HS-5 (cell line): ENCODE measurements at regions not wholly inside any gene's neighbourhood (a gene's known extent, or its start where the extent isn't known, plus 50 kb on each side); places are given as distances from the start of the nearest gene placed in this dataset.

Experiments used
- DNase-seq: peaks from one replicate; pipeline ENCODE4 v3.0.0-alpha.2; 2012; ENCODE audit warnings: low read depth

DNA sequence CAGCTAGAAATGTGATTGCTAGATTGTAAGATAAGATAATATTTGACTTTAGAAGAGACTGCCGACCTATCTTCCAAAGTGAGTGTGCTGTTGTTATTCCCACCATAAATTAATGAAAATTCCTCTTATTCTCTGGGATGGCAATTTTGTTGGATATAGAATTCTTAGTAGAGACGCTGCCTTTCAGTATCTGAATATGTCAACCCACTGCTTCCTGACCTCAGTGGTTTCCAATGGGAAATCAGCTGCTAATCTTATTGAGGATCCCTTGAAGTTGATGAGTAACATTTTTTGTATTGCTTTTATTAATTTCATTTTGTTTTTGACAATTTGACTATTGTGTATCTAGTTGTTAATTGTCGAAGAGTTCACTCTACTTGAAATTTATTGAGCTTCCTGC, 313.0 kb downstream of the BMP2 start:
- no peak for DNase-seq

DNA sequence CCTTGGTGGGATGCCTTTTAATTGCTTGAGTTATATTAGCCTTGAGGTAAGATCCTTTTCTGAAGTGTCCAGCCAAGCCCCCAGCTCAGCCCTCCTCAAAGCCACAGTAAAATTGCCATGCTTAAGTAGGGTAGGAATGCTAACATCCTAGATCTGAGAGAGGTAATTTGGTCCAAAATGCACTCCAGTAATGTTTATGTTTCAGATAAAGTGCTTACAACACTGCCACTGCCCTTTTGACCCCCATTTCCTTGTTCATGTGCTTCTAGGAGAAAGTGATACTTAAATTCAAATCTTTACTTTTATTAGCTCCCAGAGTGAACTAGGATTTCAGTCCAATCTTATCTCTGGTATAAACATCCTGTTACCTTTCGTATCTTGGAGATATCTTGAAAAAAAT, 318.0 kb downstream of the BMP2 start:
- DNase-seq = no peak

DNA sequence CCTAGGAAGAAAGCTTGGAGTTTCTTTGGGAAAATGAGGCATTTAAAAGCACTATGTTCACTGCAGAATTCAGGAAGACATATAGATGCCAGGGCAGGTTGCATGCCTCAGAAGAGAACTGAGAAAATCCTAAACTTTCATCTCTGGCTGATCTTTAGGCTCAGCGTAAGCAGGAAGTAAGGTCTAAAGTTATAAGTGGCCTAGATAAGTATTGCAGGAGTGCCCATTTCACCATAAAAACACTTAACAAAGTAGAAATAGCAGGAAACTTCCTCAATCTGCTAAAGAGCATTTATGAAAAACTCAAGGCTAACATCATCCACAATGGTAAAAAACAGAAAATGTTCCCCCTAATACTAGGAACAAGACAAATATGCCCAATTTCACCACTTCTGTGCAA, 320.3 kb downstream of the BMP2 start:
- DNase-seq = no peak

DNA sequence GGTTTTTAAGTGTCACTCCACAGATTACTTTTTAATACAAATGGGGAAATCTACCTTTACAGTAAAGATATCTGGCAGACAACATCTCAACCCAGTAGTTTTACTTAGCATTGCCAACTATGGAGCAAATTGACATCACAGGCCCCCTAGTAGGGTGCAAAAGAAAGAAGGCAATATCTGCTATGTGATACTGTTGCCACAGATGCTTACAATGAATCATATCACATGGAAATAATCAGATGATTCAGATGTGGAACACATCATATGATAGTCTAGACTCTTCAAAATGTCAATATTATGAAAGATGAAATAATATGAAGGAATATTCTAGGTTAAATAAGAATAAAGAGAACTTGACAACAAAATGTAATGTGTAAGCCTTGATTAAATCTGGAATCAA, 322.5 kb downstream of the BMP2 start:
- DNase-seq = no peak

DNA sequence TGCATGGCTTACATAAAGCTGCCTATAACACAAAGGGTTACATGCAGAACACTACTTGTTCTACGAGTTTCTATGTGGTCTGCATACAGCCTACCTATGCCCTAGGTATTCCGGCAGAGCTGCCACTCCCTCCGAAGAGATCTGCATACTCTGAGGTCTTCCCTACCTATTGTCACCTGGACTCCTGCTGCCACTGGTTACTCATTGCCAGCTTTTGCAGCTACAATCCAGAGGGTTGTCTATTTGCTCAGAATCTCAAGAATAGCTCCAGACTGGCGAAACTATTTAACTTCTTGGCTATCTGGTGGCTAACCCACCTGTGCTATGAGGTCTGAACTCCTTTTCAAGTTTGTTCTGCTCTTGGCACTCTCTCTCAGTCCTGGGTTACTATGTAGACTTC, 323.3 kb downstream of the BMP2 start:
- no peak for DNase-seq

DNA sequence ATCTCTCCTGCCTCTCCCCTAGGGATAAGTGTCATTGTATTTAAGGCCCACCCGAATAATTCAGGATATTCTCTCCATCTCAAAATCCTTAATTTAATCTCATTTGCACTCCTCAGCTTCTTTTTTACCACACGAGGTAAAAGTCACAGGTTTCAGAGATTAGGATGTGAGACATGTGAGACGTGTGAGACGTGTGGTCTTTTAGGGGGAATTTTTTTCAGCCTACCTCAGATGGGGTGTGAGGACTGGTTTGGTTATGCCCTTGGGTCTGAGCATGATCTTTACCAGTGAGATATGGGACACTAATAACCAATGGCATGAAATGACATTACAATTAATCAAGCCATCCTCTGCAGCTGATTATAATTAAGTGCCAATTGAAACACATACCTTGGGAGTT, 324.2 kb downstream of the BMP2 start:
- DNase-seq = no peak

DNA sequence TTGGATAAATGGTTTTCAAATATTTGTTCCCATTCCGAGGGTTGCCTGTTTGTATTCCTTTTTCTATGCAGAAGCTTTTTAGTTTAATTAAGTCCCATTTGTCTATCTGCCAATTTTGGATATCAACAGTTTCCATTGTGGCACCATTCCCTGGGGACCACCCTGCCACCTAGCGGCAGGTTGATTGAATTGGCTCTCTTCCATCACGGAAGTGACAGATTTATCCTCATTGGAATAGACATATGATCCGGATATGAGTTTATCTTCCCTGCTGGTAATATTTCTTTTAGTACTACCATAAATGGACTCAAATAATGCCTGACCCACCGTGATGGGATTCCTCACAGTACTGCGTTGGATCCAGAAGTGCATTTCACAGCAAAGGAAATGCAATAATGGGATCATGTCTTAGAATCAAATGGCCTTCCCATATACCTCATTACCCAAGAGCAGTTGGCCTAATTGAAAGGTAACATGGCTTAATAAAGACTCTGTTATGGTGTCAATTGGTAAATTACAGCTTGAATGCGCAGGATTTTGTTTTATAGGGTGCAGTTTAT, 327.0 kb downstream of the BMP2 start:
- DNase-seq = no peak

DNA sequence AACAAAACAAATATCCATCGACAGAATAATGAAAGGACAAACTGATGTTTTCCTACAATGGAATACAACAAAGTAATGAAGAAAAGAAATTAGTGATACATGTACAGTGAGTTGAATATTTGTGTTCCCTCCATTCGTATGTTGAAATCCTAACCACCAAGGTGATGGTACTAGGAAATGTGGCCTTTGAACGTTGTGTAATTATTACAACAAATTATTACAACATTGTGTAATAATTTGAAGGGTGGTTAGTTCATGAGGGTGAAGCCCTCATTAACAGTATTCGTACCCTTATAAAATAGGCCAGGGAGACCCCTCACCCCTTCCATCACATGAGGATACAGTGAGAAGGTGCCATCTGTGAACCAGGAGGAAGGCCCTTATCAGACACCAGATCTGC, 339.4 kb downstream of the BMP2 start:
- no peak for DNase-seq

DNA sequence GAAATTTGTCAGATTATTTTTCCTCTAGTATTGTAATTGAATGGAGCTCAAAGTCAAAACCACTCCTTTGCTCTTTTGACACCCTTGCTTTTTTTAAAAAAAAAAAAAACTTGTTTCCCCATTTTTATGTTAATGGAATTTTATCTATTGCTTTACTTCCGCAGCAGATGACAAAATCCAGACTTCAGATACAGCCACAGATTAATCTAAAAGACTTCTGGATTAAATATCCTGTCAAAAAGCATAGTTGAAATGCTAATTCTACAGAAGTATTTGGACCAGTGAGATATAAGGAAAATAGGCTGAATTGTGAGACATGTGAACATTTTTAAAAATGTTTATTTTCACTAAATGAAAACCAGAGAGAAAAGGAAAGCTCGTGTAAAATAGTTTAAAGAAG, 341.4 kb downstream of the BMP2 start:
- no peak for DNase-seq

DNA sequence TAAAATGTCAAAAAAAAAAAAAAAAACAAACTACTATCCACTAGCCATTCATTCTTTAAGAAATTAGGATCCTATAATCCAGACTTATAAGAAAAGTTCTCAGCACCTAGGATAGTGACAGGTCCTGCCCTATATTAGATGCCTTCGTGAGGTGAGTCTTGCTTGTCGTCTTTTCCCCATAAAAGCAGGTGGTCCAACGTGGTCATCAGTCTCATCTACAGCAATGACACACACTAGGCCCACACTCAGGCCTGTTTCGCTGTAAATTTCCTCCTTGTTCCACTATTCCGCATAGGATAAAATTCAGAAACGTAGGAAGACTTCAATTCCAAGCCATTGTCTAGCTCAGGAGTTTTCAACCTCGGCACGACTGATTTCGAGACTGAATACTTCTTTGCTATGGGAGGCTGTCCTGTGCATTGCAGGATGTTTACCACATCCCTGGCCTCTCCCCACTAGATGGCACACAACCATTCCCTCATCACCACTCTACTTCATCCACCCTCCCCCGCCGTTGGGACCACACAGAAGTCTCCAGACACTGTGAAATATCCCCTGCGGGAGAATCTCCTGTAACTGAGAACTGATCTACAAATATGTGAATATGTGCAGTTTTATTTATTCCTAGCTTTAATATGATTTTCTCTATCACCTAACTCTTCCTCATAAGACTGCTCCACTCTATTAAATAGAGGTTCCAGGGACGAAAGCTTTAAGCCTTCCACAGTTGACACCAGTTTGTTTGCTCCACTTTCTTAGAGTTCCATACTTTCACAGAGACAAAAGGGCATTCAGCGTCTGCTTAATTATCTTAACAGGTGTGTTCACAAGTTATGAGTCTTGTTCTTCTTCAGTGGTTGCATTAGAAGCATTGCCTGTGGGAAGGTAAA, 346.3 kb downstream of the BMP2 start:
- DNase-seq = no peak

DNA sequence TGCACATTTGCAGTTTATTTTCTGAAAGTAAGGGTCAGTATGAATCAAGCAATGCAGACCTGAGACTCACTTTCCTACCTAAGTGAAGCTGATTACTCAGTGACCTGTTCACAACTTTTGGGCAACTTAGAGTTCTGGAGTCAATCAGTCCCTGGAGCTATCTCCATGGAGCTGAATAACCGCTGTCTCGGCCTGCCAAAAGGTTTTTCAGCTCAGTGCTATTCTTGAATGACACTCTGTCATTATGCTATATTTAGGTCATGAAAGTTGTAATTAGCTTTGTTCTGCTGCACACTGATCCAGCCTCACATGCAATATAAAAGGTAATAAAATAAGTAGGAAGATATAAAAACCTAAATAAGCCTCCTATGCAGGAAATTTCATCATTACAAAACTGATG, 356.0 kb downstream of the BMP2 start:
- DNase-seq = no peak

DNA sequence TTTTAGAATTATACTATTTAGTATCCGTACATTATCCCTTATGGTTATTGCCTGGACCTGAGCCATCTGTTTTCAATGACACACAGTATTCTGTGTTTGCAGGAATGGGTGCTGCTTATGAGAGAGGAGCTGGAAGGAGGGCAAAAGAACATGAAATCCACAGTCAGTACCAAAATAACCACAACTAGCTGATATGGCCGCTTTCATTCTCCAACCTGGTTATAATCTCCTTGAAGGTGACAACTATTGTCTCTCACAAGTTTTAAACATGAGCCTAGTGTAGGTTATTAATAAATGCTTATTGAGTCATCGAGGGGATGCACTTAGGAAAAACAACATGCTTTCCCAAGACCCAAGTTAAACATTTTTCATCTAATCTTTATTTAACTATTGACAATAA, 356.6 kb downstream of the BMP2 start:
- no peak for DNase-seq

DNA sequence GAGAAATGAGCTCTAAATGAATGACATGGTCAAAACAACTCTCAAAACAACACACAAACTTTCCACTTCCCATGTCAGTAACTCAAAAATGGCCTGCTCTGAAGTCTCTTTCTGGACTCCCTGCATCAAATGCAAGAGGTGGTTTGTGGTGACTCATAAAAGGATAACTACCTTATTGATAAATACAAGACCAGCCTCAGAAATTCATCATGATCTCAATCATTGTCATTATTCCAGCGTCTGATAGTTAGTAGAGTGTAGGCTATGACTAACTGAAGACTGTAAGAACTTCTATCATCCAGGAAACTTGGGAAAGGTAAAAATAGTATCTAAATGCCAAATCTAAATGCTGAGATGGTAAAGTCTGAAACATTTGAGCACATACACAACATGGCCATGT, 369.4 kb downstream of the BMP2 start:
- no peak for DNase-seq

DNA sequence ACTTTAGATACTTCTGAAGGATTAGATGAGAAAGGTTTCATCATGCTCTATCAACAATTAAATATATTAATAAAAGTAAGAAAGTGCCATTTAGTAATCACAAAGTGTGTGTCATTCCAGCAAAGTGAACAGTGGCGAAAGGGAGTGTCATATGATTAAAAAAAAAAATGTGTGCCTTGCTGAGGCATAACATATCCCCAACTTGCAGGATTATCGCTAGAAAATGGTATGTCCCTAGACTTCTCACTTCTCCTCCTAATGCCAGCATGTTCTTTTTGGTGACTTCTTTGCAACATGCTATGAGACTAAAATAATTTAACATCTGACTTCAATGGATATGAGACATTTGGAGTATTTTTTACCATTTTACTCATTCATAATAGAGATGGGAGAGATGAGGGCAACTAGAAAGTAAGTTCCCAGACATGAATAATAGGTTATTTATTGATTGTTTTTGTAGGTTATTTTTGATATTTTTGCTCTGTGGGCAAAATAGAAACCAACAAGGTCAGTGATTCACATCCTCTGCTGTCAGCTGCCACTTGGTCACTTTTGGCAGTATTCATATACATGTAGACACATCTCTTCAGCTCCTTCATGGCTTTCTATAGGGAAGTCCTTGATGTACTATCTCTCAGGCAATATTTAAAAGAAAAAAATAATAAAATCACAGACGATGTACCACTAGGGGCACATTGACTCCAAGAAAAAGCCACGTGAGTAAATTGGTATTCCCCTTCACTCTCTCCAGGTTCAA, 370.1 kb downstream of the BMP2 start:
- no peak for DNase-seq

DNA sequence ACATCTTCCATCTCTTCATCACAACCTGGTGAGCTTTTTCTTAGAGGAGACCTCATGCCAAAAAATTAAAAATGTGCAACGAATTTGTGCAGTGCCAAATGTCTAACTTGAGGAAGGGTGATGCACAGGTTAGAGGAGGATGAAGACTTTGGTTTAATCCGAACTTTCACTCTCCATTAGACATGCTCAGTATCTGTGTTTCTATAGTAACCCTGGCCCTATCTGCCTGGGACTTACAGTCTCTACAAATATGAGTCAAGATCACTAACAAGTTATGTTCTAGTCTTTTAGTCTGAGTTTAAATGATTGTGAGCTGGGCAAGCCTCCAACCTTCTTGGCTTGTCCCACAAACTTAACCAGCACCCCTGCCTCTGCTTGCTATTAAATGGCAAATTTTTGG, 377.0 kb downstream of the BMP2 start:
- DNase-seq = no peak

DNA sequence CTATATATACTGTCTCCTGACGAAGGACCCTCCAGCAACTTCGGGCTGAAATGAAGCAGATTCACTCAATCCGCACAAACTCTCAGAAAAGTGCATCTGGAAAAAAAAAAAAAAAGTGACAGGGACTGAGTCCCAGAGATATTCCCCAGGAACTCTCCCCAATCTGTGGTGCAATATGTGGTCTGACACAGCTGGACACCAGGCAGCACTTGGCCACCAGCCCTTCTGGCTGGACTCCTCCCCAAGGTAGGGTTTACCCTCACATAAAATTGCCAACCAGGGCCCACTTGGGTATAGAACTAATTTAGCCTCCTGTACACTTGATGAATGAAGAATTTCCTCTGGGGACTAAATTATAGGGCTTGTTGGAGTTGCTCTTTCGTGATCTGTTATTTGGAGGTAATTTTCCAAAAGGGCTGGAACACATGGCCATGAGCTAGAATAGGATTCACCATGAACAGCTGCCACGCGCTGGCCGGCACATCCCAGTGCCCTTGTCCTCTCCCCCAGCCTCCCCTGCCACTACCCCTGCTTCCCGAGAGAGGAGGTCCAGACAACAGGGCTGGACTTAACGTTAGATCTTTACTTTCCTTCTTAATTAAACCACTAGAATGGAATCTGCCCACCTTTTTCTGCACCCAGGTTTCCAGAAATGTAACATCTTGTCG, 379.2 kb downstream of the BMP2 start:
- DNase-seq = no peak

DNA sequence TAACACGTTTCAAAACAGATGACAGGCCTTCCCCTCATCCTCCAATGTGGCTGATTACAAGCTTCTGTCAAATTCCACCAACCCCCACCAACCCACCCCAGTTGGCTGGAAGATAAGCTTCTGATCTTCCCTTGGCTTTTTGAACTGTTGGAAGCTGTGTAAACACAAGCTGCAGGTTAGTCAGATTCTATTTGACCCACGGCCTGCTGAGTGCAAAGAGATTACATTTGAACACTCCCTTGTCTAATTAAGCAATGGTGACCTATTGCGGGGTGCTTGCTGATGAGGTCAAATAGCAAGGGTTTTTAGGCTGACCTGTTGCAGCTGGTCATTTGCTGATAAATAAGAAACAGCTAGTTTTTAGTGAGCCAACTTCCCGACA, 379.7 kb downstream of the BMP2 start:
- no peak for DNase-seq

DNA sequence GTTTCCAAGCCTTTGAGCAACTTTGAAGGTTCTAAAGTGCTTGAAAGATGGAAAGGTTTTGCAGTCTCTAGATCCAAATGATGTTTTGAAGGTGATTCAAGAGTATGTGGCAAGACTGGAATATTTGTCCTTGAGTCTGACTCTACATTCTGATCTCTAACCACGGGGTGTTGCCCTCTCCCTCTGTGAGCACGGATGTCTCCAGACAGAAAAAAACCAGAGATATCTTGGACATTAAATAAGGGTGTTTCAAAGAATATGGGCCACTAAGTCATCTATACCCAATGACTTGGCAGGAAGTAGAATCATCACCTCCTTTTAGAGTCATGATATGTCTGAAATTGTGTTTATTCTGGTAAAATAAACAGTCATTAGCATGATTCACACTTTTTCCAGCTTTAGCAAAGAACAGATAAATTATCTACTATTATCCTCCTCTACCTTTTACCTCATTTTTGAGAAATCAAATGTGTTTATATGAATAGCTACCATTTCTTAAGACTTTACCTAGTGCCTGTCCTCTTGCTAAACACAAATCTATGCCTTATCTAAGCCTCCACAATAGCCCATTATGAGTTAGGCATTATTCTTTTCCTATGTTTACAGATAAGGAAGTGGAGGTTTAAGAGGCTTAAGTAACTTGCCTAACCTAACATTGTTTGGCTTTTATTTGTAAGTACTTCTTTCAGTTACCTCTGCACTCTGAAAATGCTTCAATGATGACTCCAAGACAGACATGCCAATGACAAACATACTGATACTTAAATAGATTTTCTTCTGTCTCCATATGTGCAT, 384.4 kb downstream of the BMP2 start:
- no peak for DNase-seq

DNA sequence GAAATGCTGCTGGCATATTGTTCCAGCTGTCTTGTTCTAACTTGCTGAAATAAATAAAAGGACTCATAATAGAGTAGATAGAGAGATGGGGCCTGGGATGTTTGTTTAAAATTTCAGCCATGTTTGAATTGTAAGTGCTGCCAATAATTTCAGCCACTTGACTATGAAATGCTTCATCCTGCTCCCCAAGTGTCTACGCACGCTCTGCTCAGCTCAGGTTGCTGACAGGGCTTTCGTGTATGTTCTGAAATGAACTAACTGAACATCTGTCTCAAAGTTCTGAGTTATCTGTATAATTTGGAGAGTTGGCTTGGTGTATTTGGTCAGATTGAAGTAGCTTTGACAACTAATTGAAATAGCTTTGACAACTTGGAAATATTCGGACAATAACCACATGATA, 387.8 kb downstream of the BMP2 start:
- DNase-seq = no peak

DNA sequence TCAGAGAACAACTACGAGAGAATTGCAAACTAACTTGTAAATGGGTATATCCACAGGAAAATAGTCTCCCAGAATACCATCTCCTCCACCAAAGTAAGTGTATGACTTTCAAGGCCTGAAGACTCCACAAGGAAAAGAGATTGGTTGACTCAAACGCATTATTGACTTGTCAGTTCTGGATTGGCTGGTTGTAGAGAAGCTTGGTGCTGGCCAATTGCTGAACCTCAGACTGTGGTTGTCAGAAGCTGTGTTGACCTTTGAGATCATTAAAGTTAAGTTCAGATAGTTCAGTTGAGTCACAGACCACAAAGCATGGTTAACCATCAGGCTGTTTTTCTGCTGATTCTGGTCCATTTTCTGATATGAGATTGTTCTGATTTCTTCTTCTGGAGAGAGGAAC, 388.3 kb downstream of the BMP2 start:
- no peak for DNase-seq

DNA sequence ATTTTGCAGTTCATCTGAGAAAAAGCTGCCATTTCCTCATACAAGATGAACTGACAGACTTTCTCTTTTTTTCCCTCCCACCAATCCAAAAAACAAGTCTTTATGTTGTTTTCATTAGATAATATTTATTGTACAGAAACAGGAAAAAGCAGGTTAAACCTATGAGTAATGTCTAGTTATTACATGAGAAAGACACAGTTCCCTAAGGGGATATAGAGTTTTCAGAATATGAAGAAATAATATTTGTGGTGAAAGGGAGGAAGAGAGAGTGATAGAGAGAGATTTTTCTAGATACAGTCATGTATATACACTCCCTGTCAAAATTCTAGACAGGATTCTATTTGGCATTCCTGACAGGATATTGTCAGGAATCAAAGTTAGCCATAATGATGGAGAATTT, 392.4 kb downstream of the BMP2 start:
- DNase-seq = no peak

DNA sequence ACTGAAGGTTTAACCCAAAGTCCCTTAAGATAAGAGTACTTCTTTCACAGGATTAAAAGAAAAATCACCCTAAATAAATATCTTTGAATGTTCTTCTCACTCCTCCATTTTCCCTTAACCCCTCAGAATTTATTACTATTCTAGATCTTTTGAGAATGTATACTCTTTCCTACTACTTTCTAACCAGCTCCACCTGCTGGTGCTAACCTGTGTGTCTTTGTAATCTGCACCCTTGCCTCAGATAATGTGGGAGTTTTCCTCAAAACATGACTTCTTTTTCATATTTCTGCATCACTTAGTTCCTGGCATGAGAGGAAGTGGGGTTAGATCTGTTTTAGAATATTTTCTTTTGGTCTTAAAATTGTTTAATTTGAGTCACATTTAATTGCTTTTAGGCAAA, 394.2 kb downstream of the BMP2 start:
- DNase-seq = no peak
